ENCODE measurements at regions not wholly inside any gene's neighbourhood (a gene's known extent, or its start where the extent isn't known, plus 50 kb on each side); places are given as distances from the start of the nearest gene placed in this dataset.

DNA sequence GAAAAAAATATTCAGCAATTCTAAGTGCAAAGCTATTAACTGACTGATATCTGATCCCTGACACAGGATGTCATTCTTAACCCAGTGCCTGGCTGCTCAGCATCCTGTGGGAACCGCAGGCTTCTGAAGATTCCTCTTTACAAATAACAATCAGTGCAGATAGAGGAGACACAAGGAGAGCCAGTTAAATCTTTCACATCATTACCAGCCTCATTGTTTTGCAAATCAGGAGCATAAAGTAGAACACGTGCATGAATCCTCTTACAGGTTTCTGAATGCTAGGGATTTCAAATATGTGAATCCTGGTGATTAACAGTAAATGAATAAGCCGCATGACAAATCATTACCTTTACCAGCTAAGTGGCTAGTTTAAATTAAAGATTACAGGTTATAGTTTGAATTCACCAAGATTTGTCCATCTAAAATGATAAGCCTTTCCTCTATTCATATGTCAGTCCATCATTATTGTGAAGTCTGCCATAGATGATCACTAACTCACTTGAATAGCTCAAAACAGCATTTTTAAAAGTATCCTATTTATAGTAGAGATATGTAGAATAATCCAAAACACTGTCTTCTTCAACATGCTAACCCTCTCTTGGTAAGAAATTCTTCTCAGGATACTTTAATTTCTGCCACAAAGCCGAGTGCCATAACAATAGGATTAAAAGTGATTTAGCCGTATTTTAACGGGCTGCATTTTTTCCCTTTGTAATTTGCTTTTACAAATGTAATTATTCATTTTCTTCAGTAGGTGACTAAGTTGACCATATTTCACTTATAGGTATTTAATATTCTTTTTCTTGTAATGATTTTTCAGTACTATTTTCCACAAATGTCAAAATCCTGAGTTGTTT is 367.3 kb upstream of the EPHA7 start:
- Histone ChIP-seq H2AFZ (ENCODE audit: insufficient read depth, low read depth, low read length, poor library complexity, severe bottlenecking) (no peak overlapping the region), H3K36me3 (replicated peaks in 1 of 2; ENCODE audit: control extremely low read depth in 1 of 2, control insufficient read depth in 1 of 2, extremely low read depth in 1 of 2, insufficient read depth in 2 of 2, low read length in 1 of 2) (no peaks in the 10 kb centered on the region), H3K9ac (ENCODE audit: low read length) (no peak overlapping the region), H3K4me2 (replicated peaks; ENCODE audit: low read depth, low read length, poor library complexity, severe bottlenecking) (no peak overlapping the region), H3K27me3 (replicated peaks in 1 of 4; ENCODE audit: control extremely low read depth in 1 of 4, control insufficient read depth in 3 of 4, insufficient read depth in 4 of 4, low read length in 3 of 4) (no peaks in the 10 kb centered on the region), H3K79me2 (ENCODE audit: control insufficient read depth, insufficient read depth, low read length) (no peaks in the 10 kb centered on the region), H4K20me1 (ENCODE audit: control insufficient read depth, insufficient read depth, low read length, poor library complexity, severe bottlenecking) (no peaks in the 10 kb centered on the region), H3K9me3 (ENCODE audit: control extremely low read depth in 1 of 3, control insufficient read depth in 2 of 3, insufficient read depth in 1 of 3, low read length in 2 of 3) (no peaks in the 10 kb centered on the region), H3K27ac (ENCODE audit: low read length in 2 of 2) (no peak overlapping the region), H3K4me1 (ENCODE audit: control insufficient read depth in 2 of 2, insufficient read depth in 2 of 2, low read length in 2 of 2) (no peaks in the 10 kb centered on the region), H3K4me3 (ENCODE audit: control extremely low read depth in 1 of 5, extremely low read depth in 1 of 5, insufficient read depth in 1 of 5, low read depth in 2 of 5, low read length in 4 of 5) (no peak overlapping the region)
- no peaks in the 10 kb centered on the region for H3K27me3 Mint-ChIP-seq
- DNase-seq: no peak
- intact Hi-C loops (cut with micrococcal nuclease): no loop called here
- H3K4me1 Mint-ChIP-seq: no peaks in the 10 kb centered on the region
- ATAC-seq (ENCODE audit: low read depth): no peak
- CTCF ChIA-PET: no interaction called here
- H3K27ac Mint-ChIP-seq: no peak overlapping the region
- POLR2A ChIA-PET: no interaction called here
- peaks cover 2% of the 10 kb centered on the region for H3K9me3 Mint-ChIP-seq (ENCODE audit: insufficient read depth)
- no peak for TF ChIP-seq EZH2 (IDR thresholded peaks at IDR 0.05; ENCODE audit: borderline replicate concordance, insufficient read depth, low read depth, low read length, poor library complexity, severe bottlenecking)
- TF ChIP-seq, protein P1, sequence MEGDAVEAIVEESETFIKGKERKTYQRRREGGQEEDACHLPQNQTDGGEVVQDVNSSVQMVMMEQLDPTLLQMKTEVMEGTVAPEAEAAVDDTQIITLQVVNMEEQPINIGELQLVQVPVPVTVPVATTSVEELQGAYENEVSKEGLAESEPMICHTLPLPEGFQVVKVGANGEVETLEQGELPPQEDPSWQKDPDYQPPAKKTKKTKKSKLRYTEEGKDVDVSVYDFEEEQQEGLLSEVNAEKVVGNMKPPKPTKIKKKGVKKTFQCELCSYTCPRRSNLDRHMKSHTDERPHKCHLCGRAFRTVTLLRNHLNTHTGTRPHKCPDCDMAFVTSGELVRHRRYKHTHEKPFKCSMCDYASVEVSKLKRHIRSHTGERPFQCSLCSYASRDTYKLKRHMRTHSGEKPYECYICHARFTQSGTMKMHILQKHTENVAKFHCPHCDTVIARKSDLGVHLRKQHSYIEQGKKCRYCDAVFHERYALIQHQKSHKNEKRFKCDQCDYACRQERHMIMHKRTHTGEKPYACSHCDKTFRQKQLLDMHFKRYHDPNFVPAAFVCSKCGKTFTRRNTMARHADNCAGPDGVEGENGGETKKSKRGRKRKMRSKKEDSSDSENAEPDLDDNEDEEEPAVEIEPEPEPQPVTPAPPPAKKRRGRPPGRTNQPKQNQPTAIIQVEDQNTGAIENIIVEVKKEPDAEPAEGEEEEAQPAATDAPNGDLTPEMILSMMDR (IDR thresholded peaks at IDR 0.05): no peak
- H3K4me3 Mint-ChIP-seq: no peak overlapping the region
- WGBS (ENCODE audit: insufficient coverage): no CpG with 5 or more reads among the region's 6 CpGs

DNA sequence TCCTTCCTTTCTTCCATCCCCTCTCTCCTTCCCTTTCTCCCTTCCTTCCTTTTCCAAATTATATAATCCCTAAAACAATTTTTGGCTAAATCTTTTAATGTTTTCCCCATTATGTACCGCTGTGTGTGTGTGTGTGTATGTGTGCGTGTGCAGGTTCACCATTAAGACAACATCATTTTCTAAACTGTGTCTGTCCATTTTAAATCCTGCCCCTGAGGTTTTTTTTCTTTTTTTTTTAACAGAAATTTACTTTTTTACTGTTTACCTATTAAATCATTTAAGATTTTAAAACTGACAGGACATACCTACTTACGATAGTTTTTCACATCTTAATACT is 366.3 kb upstream of the EPHA7 start:
- Histone ChIP-seq H3K4me3 (ENCODE audit: control extremely low read depth in 1 of 5, extremely low read depth in 1 of 5, insufficient read depth in 1 of 5, low read depth in 2 of 5, low read length in 4 of 5) (no peak overlapping the region), H3K36me3 (replicated peaks in 1 of 2; ENCODE audit: control extremely low read depth in 1 of 2, control insufficient read depth in 1 of 2, extremely low read depth in 1 of 2, insufficient read depth in 2 of 2, low read length in 1 of 2) (no peaks in the 10 kb centered on the region), H3K79me2 (ENCODE audit: control insufficient read depth, insufficient read depth, low read length) (no peaks in the 10 kb centered on the region), H3K27ac (ENCODE audit: low read length in 2 of 2) (no peak overlapping the region), H3K27me3 (replicated peaks in 1 of 4; ENCODE audit: control extremely low read depth in 1 of 4, control insufficient read depth in 3 of 4, insufficient read depth in 4 of 4, low read length in 3 of 4) (no peaks in the 10 kb centered on the region), H3K9me3 (ENCODE audit: control extremely low read depth in 1 of 3, control insufficient read depth in 2 of 3, insufficient read depth in 1 of 3, low read length in 2 of 3) (no peaks in the 10 kb centered on the region), H3K4me1 (ENCODE audit: control insufficient read depth in 2 of 2, insufficient read depth in 2 of 2, low read length in 2 of 2) (no peaks in the 10 kb centered on the region), H4K20me1 (ENCODE audit: control insufficient read depth, insufficient read depth, low read length, poor library complexity, severe bottlenecking) (no peaks in the 10 kb centered on the region), H3K9ac (ENCODE audit: low read length) (no peak overlapping the region), H2AFZ (ENCODE audit: insufficient read depth, low read depth, low read length, poor library complexity, severe bottlenecking) (no peak overlapping the region), H3K4me2 (replicated peaks; ENCODE audit: low read depth, low read length, poor library complexity, severe bottlenecking) (no peak overlapping the region)
- CTCF ChIA-PET: no interaction called here
- ATAC-seq (ENCODE audit: low read depth) (no peak), DNase-seq (no peak)
- POLR2A ChIA-PET: no interaction called here
- H3K27ac Mint-ChIP-seq: no peak overlapping the region
- no peak overlapping the region for H3K4me3 Mint-ChIP-seq
- intact Hi-C loops (cut with micrococcal nuclease): no loop called here
- H3K27me3 Mint-ChIP-seq: no peaks in the 10 kb centered on the region
- peaks cover 2% of the 10 kb centered on the region for H3K9me3 Mint-ChIP-seq (ENCODE audit: insufficient read depth)
- no peaks in the 10 kb centered on the region for H3K4me1 Mint-ChIP-seq
- WGBS (ENCODE audit: insufficient coverage): no CpG with 5 or more reads among the region's 3 CpGs
- TF ChIP-seq EZH2 (IDR thresholded peaks at IDR 0.05; ENCODE audit: borderline replicate concordance, insufficient read depth, low read depth, low read length, poor library complexity, severe bottlenecking): no peak
- TF ChIP-seq, protein P1 (IDR thresholded peaks at IDR 0.05): no peak

Measured in B cell (primary cell).